Middle frontal gyrus (tissue), 1 donor: ENCODE measurements at regions not wholly inside any gene's neighbourhood (a gene's known extent, or its start where the extent isn't known, plus 50 kb on each side); places are given as distances from the start of the nearest gene placed in this dataset.

Experiments
- DNase-seq: peaks from one replicate; pipeline ENCODE4 v3.0.0-alpha.2; 2015; ENCODE audit warnings: low spot score; ENCODE audit errors: extremely low spot score

GRCh38 chr5:110105692-110106091 lies 416.0 kb downstream of the MAN2A1 start:
- no peak for DNase-seq

GRCh38 chr5:110106750-110107149 lies 417.0 kb downstream of the MAN2A1 start:
- DNase-seq = no peak

- DNase-seq = no peak
Measured at GRCh38 chr5:110108520-110108919, 418.8 kb downstream of the MAN2A1 start.

- no peak for DNase-seq
Measured at GRCh38 chr5:110109667-110110066, 419.9 kb downstream of the MAN2A1 start.

- no peak for DNase-seq
Measured at GRCh38 chr5:110112348-110112747, 422.6 kb downstream of the MAN2A1 start.

- no peak for DNase-seq
Measured at GRCh38 chr5:110115503-110115902, 425.8 kb downstream of the MAN2A1 start.

GRCh38 chr5:110116539-110116938 lies 426.8 kb downstream of the MAN2A1 start:
- DNase-seq = no peak

- no peak for DNase-seq
Measured at GRCh38 chr5:110134963-110135935, 445.5 kb downstream of the MAN2A1 start.

GRCh38 chr5:110150199-110150598 lies 460.5 kb downstream of the MAN2A1 start:
- no peak for DNase-seq

- DNase-seq = no peak
Measured at GRCh38 chr5:110159202-110159601, 469.5 kb downstream of the MAN2A1 start.

- DNase-seq = no peak
Measured at GRCh38 chr5:110161162-110161561, 471.4 kb downstream of the MAN2A1 start.

GRCh38 chr5:110165366-110165765 lies 475.6 kb downstream of the MAN2A1 start:
- no peak for DNase-seq

- no peak for DNase-seq
Measured at GRCh38 chr5:110167384-110167783, 477.7 kb downstream of the MAN2A1 start.

GRCh38 chr5:110169461-110169860 lies 479.7 kb downstream of the MAN2A1 start:
- no peak for DNase-seq

GRCh38 chr5:110177729-110178128 lies 488.0 kb downstream of the MAN2A1 start:
- no peak for DNase-seq

- DNase-seq = no peak
Measured at GRCh38 chr5:110179321-110179720, 489.6 kb downstream of the MAN2A1 start.

GRCh38 chr5:110194191-110194590 lies 504.5 kb downstream of the MAN2A1 start:
- no peak for DNase-seq

GRCh38 chr5:110195288-110195687 lies 505.6 kb downstream of the MAN2A1 start:
- no peak for DNase-seq

- DNase-seq = no peak
Measured at GRCh38 chr5:110201791-110202190, 512.1 kb downstream of the MAN2A1 start.

GRCh38 chr5:110203661-110204060 lies 513.9 kb downstream of the MAN2A1 start:
- no peak for DNase-seq

GRCh38 chr5:110209401-110209800 lies 517.1 kb downstream of the TMEM232 start:
- no peak for DNase-seq

GRCh38 chr5:110218981-110219380 lies 507.5 kb downstream of the TMEM232 start:
- no peak for DNase-seq

- DNase-seq = no peak
Measured at GRCh38 chr5:110219769-110220168, 506.7 kb downstream of the TMEM232 start.
